ENCODE measurements at regions not wholly inside any gene's neighbourhood (a gene's known extent, or its start where the extent isn't known, plus 50 kb on each side); places are given as distances from the start of the nearest gene placed in this dataset.

DNA sequence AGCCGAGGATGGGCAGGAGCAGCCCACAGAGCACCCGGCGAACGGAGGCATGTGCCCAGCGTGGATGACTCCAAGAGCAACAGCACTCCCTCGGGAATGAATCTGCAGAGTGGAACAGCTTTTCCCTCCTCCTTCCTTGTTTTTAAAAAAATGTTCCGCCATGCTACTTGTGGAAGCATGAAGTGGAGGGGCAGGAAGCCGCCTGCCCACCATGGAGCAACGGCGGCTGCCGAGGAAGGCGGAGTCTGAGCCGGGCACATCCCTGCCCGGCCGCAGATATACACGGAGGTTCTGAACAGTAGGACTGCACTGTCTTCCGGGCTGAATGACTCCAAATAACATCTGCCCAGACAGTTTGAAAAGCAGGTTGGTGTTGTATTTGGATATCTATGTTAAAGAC is 65.2 kb downstream of the SOX1 start:
- TF ChIP-seq CTCF (conservative IDR thresholded peaks at IDR 0.05) = no peak
- no peak for TF ChIP-seq EZH2 (IDR thresholded peaks at IDR 0.05; ENCODE audit: low read depth)

All from PC-9 (cell line).